ENCODE measurements at regions not wholly inside any gene's neighbourhood (a gene's known extent, or its start where the extent isn't known, plus 50 kb on each side); places are given as distances from the start of the nearest gene placed in this dataset.

DNA sequence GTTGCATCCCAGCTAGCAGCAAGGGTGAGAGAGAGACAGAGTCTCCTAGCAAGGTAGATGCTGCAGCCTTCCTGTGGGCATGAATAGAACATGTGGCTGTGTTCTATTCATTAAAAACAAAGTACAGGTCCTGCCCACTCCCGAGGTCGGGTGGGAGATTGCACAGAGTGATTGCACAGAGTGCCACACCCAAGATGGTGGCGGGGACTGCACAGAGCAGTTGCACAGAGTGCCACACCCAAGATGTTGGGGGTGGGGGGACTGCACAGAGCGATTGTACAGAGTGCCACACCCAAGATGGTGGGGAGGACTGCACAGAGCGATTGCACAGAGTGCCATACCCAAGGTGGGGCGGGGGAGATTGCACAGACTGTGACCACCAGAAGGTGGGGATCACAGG is 410.8 kb upstream of the EEF2KMT start:
- no peak for TF ChIP-seq TCF12 (IDR thresholded peaks at IDR 0.05; ENCODE audit: low read depth)

DNA sequence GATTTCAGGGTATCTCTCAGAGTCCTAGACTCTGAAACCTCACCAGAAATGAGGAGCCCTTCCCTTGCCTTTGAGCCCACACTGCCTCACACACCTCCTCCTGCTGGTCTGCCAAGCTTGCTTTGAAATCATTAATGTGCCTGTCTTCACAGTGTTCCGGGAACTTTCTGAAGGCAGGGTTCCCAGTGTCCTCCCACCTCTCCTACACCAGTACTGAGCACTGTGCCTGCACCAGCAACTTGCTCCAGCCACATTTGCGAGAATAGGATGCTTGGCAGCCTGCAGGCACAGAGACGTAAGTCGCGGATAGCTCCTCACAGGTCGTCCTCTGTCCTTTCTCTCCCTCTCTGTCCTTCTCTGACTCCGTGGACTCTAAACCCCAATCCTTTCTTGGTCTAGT is 408.4 kb upstream of the EEF2KMT start:
- TF ChIP-seq RAD21 (IDR thresholded peaks at IDR 0.05; ENCODE audit: low read depth) = no peak
- no peak for TF ChIP-seq ZBTB7A (IDR thresholded peaks at IDR 0.05; ENCODE audit: low read depth)
- TF ChIP-seq, protein P1, sequence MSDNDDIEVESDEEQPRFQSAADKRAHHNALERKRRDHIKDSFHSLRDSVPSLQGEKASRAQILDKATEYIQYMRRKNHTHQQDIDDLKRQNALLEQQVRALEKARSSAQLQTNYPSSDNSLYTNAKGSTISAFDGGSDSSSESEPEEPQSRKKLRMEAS (IDR thresholded peaks at IDR 0.05) = no peak
- TF ChIP-seq CREB1 (IDR thresholded peaks at IDR 0.05; ENCODE audit: low read depth) = no peak
- no peak for TF ChIP-seq NFIC (IDR thresholded peaks at IDR 0.05)
- TF ChIP-seq EGR1 (IDR thresholded peaks at IDR 0.05) = no peak
- TF ChIP-seq YY1 (IDR thresholded peaks at IDR 0.05; ENCODE audit: low read depth) = no peak
- TF ChIP-seq, protein P2, sequence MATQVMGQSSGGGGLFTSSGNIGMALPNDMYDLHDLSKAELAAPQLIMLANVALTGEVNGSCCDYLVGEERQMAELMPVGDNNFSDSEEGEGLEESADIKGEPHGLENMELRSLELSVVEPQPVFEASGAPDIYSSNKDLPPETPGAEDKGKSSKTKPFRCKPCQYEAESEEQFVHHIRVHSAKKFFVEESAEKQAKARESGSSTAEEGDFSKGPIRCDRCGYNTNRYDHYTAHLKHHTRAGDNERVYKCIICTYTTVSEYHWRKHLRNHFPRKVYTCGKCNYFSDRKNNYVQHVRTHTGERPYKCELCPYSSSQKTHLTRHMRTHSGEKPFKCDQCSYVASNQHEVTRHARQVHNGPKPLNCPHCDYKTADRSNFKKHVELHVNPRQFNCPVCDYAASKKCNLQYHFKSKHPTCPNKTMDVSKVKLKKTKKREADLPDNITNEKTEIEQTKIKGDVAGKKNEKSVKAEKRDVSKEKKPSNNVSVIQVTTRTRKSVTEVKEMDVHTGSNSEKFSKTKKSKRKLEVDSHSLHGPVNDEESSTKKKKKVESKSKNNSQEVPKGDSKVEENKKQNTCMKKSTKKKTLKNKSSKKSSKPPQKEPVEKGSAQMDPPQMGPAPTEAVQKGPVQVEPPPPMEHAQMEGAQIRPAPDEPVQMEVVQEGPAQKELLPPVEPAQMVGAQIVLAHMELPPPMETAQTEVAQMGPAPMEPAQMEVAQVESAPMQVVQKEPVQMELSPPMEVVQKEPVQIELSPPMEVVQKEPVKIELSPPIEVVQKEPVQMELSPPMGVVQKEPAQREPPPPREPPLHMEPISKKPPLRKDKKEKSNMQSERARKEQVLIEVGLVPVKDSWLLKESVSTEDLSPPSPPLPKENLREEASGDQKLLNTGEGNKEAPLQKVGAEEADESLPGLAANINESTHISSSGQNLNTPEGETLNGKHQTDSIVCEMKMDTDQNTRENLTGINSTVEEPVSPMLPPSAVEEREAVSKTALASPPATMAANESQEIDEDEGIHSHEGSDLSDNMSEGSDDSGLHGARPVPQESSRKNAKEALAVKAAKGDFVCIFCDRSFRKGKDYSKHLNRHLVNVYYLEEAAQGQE (IDR thresholded peaks at IDR 0.05; ENCODE audit: low read depth) = no peak
- no peak for TF ChIP-seq CEBPB (IDR thresholded peaks at IDR 0.05)
- no peak for TF ChIP-seq TAF1 (IDR thresholded peaks at IDR 0.05; ENCODE audit: low read depth)
- no peak for TF ChIP-seq TEAD4 (IDR thresholded peaks at IDR 0.05)
- TF ChIP-seq EP300 (IDR thresholded peaks at IDR 0.05; ENCODE audit: borderline replicate concordance) = no peak
- TF ChIP-seq FOXM1 (IDR thresholded peaks at IDR 0.05; ENCODE audit: borderline replicate concordance, low read depth) = no peak
- no peak for TF ChIP-seq TCF12 (IDR thresholded peaks at IDR 0.05; ENCODE audit: low read depth)
- TF ChIP-seq, protein P3, sequence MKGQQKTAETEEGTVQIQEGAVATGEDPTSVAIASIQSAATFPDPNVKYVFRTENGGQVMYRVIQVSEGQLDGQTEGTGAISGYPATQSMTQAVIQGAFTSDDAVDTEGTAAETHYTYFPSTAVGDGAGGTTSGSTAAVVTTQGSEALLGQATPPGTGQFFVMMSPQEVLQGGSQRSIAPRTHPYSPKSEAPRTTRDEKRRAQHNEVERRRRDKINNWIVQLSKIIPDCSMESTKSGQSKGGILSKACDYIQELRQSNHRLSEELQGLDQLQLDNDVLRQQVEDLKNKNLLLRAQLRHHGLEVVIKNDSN (IDR thresholded peaks at IDR 0.05) = no peak

DNA sequence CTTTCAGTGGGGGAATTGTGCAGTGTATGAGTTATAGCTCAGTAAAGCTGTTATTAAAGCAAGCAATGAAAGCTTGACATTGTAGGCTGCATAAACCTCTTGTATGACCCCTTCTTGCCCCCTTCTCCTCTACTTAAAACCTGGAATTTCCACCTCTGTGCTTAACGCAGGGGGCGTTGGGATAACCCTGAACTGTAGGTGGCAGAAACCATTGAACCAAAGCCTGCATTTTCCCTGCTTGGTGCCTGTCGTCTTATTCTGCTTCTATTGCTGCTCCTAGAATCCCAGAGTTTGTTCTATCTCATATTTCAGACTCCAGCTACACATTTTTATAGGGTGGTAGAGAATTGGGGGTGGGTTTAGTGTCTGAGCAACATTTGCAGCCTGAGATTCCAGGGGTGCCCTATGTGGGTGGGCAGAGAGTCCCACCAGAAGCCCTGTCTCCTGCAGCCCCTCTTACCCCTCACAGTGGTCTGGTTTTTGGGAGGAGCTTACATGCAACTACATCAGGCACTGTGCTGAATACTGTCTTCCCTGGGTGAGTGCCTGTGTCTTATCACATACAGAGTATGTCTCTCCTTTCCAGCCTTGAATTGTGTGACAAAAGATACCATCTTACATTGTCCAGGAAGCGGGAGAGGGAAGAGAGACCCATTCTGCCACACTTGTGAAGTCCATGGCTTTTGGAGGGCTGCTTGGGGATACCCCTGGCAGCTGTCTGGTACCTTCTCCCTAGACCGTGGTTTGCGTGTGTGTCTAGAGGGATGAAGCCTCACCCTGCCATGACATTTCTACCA is 407.7 kb upstream of the EEF2KMT start:
- TF ChIP-seq EP300 (IDR thresholded peaks at IDR 0.05; ENCODE audit: borderline replicate concordance) = no peak

DNA sequence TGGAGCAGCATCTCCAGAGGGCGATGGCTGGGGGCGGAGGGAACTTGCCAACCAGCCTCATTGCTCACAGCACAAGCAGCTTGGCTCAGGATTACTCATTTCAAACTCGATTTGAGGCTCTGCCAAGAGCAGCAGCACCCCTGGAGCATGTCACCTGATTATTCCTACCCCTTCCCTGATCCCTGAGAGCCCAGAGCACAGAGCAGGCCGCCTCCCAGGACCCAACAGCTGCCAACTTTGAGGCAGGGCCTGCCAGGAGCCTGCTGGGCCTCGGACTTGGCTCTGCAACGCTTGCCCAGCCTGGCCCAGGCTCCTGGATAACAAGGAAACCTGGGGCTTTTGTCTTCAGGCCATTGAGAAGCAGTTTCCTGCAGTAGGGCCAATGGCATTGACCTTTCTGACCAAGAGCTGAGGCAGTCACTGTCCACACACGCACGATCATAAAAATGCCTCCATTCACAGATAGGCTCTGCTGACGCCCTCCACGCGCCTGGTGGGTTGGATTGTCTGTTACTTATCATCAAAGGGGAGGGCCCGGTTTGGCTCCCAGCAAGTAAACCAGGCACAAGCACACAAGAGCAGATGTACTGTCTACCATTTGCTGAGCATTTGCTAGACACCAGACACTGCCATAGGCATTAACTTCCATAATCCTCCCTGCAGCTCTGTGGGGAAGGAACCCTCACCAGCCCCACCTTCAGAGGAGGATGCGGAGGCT is 406.6 kb upstream of the EEF2KMT start:
- TF ChIP-seq, protein P1 (IDR thresholded peaks at IDR 0.05) = no peak
- TF ChIP-seq NFIC (IDR thresholded peaks at IDR 0.05) (no peak), ZBTB7A (IDR thresholded peaks at IDR 0.05; ENCODE audit: low read depth) (no peak), RAD21 (IDR thresholded peaks at IDR 0.05; ENCODE audit: low read depth) (no peak), EGR1 (IDR thresholded peaks at IDR 0.05) (no peak), EP300 (IDR thresholded peaks at IDR 0.05; ENCODE audit: borderline replicate concordance) (no peak), TCF12 (IDR thresholded peaks at IDR 0.05; ENCODE audit: low read depth) (no peak), TAF1 (IDR thresholded peaks at IDR 0.05; ENCODE audit: low read depth) (no peak), CREB1 (IDR thresholded peaks at IDR 0.05; ENCODE audit: low read depth) (no peak), FOXM1 (IDR thresholded peaks at IDR 0.05; ENCODE audit: borderline replicate concordance, low read depth) (no peak), TEAD4 (IDR thresholded peaks at IDR 0.05) (no peak), YY1 (IDR thresholded peaks at IDR 0.05; ENCODE audit: low read depth) (no peak), CEBPB (IDR thresholded peaks at IDR 0.05) (no peak)
- TF ChIP-seq, protein P3 (IDR thresholded peaks at IDR 0.05) = no peak
- TF ChIP-seq, protein P2 (IDR thresholded peaks at IDR 0.05; ENCODE audit: low read depth) = no peak

DNA sequence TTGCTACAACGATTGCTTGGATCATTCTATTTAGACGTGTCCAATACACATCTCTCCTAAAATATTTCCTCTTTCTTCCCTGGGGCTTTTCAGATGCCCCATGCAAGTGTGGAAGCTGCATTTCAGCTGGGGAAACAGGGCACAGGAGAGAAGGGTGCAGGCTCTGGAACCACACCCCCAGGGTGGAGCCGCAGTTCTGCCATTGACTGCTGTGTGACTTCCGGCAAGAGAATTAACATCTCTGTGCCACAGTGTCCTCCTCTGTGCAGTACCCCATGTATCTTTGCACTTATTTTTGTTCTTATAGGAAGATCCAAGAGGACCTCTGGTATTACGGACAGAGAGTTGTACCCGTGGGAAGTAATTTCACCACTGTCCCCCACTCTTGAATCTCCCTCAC is 405.3 kb upstream of the EEF2KMT start:
- TF ChIP-seq YY1 (IDR thresholded peaks at IDR 0.05; ENCODE audit: low read depth) = no peak
- TF ChIP-seq TCF12 (IDR thresholded peaks at IDR 0.05; ENCODE audit: low read depth) = no peak
- TF ChIP-seq RAD21 (IDR thresholded peaks at IDR 0.05; ENCODE audit: low read depth) = no peak
- no peak for TF ChIP-seq EGR1 (IDR thresholded peaks at IDR 0.05)
- TF ChIP-seq TAF1 (IDR thresholded peaks at IDR 0.05; ENCODE audit: low read depth) = no peak
- TF ChIP-seq, protein P3 (IDR thresholded peaks at IDR 0.05) = no peak

Measured in Ishikawa (cell line).